Astrocyte (in vitro differentiated cells and primary cell): ENCODE measurements at regions not wholly inside any gene's neighbourhood (a gene's known extent, or its start where the extent isn't known, plus 50 kb on each side); places are given as distances from the start of the nearest gene placed in this dataset.

Experiments used
- CTCF ChIP-seq: IDR thresholded peaks from 2 replicates; pipeline ENCODE4 v1.5.1; 2011; ENCODE audit warnings: low read depth, mild to moderate bottlenecking, inconsistent platforms, low read length, moderate library complexity; ENCODE audit not compliant: insufficient read depth
- EZH2 ChIP-seq: IDR thresholded peaks from 2 replicates; pipeline ENCODE4 v1.6.1; 2012; ENCODE audit warnings: mild to moderate bottlenecking, low read length, inconsistent platforms; ENCODE audit not compliant: insufficient read depth

- TF ChIP-seq CTCF = no peak
- TF ChIP-seq EZH2 = no peak
Measured at GRCh38 chr4:19540859-19541540, 710.7 kb upstream of the SLIT2 start.
